Immature natural killer cell (primary cell): ENCODE measurements at regions not wholly inside any gene's neighbourhood (a gene's known extent, or its start where the extent isn't known, plus 50 kb on each side); places are given as distances from the start of the nearest gene placed in this dataset.
A peak's percentile ranks its signal among the peaks of the same experiment; 100 is the strongest.
"Not testable (repeated sequence)": the region's sequence is repeated elsewhere in the genome, so short reads cannot be mapped to it uniquely, and the experiment has no call there.

Experiments used
- DNase-seq, 3 donors: peaks; one replicate each; pipeline ENCODE4 v3.0.0; 2022; ENCODE audit warnings: mixed read lengths in 1 of 3
- H3K27ac Mint-ChIP-seq, 6 donors: one replicate each; pipeline ENCODE4 v1.8.0; 2020; ENCODE audit warnings: mixed read lengths in 6 of 6, mild to moderate bottlenecking in 5 of 6, inconsistent platforms in 4 of 6, moderate library complexity in 3 of 6
- H3K27me3 Mint-ChIP-seq, 3 donors: one replicate each; pipeline ENCODE4 v1.8.0; 2020 to 2021; ENCODE audit warnings: low read depth in 3 of 3, mild to moderate bottlenecking in 3 of 3, mixed read lengths in 3 of 3, moderate library complexity in 3 of 3, inconsistent platforms in 1 of 3
- H3K36me3 Mint-ChIP-seq, 3 donors: one replicate each; pipeline ENCODE4 v1.8.0; 2020; ENCODE audit warnings: mixed read lengths in 3 of 3, inconsistent platforms in 2 of 3, mild to moderate bottlenecking in 2 of 3
- H3K4me1 Mint-ChIP-seq, 2 donors: one replicate each; pipeline ENCODE4 v1.8.0; 2020; ENCODE audit warnings: inconsistent platforms in 2 of 2, mild to moderate bottlenecking in 2 of 2, mixed read lengths in 2 of 2, moderate library complexity in 1 of 2
- H3K4me3 Mint-ChIP-seq, 5 donors: one replicate each; pipeline ENCODE4 v1.8.0; 2020; ENCODE audit warnings: mild to moderate bottlenecking in 5 of 5, mixed read lengths in 5 of 5, inconsistent platforms in 3 of 5, moderate library complexity in 3 of 5
- H3K9me3 Mint-ChIP-seq, 6 donors: one replicate each; pipeline ENCODE4 v1.8.0; 2020; ENCODE audit warnings: mild to moderate bottlenecking in 6 of 6, mixed read lengths in 6 of 6, inconsistent platforms in 4 of 6, moderate library complexity in 3 of 6

DNA sequence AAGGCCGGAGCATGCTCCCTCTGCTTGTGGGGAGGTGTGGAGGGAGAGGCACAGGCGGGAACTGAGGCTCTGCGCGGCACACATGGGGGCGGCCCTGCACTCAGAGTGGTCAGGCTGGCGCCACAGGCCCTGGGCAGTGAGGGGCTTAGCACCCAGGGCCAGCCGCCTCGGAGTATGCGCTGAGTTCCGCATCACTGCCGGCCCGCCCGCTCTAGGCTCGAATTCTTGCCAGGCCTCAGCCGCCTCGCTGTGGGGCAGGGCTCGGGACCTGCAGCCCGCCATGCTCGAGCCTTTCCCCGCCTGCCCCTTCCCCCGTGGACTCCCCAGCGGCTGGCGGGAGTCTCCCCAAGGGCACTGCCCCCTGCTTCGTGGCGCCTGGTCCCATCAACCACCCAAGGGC, 905.9 kb downstream of the SPATA31A6 start:
- H3K4me1 Mint-ChIP-seq, H3K36me3 Mint-ChIP-seq, H3K27me3 Mint-ChIP-seq, H3K4me3 Mint-ChIP-seq, H3K27ac Mint-ChIP-seq, DNase-seq: not testable (repeated sequence)
- peaks cover 3 to 13% (median 7%) of the 10 kb centered on the region in 6 donors for H3K9me3 Mint-ChIP-seq

DNA sequence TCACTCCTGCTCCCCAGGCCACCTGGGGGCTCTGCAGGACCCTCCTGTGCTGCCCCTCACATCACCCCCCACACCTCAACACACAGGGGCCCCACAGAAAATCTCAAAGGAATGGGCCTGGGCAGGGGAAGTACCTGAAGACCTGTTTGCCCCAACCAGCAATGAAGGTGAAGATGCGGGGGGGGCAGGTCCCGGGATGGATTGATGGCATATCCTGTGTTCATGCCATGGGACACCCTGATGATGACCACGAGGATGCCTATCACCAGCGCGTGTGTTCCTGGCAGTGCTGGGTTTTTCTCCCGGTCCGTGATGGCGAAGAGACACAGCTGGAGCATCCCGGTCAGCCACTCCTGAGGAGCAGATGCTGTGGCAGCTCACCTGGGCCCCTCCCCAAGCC, 926.9 kb downstream of the SPATA31A6 start:
- H3K4me3 Mint-ChIP-seq, DNase-seq, H3K4me1 Mint-ChIP-seq, H3K27me3 Mint-ChIP-seq, H3K9me3 Mint-ChIP-seq, H3K27ac Mint-ChIP-seq, H3K36me3 Mint-ChIP-seq: not testable (repeated sequence)

DNA sequence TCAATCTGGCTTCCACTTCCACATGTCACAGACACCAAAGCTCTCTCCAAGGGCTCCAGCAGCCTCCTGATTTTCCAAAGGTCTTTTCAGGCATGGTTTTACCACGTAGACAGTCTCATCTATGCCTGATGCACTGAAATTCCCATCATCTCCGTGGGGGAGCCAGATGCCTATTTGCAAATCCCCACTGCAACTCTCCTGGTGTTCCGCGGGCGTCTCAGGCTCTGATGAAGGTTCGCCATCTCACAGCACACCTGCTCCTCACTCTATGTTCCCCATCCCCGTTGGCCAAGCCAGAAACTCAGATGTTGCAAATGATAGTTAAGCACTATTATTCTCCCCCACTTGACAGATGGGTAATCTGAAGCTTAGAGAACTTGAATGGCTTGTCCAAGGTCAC, 929.4 kb downstream of the SPATA31A6 start:
- not testable (repeated sequence) for DNase-seq, H3K36me3 Mint-ChIP-seq, H3K27me3 Mint-ChIP-seq, H3K27ac Mint-ChIP-seq, H3K4me1 Mint-ChIP-seq, H3K4me3 Mint-ChIP-seq
- H3K9me3 Mint-ChIP-seq: peaks cover 0 to 13% (median 4%) of the 10 kb centered on the region in 6 donors

DNA sequence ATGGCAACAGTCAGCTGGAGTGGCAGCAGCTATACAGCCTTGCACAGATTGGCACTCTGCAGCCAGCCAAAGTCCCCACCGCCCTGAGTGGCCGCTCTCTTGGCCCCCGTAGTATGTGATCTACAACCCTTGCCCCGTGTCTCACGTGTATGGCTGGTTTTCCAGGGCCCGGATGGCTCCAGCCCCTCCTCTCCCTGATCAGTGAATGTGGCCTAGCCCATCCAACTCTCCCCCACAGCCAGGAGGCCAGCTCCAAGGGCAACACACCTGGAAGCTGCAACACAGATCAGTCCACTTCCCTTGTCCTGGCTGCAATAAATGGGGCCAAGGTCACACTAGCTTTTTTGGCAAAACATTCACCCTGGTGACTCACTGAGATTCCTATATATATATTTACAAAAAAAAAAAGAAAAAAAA, 932.4 kb downstream of the SPATA31A6 start:
- H3K27ac Mint-ChIP-seq, H3K4me1 Mint-ChIP-seq, DNase-seq, H3K36me3 Mint-ChIP-seq, H3K4me3 Mint-ChIP-seq, H3K27me3 Mint-ChIP-seq: not testable (repeated sequence)
- H3K9me3 Mint-ChIP-seq: peaks cover 0 to 16% (median 5%) of the 10 kb centered on the region in 6 donors

DNA sequence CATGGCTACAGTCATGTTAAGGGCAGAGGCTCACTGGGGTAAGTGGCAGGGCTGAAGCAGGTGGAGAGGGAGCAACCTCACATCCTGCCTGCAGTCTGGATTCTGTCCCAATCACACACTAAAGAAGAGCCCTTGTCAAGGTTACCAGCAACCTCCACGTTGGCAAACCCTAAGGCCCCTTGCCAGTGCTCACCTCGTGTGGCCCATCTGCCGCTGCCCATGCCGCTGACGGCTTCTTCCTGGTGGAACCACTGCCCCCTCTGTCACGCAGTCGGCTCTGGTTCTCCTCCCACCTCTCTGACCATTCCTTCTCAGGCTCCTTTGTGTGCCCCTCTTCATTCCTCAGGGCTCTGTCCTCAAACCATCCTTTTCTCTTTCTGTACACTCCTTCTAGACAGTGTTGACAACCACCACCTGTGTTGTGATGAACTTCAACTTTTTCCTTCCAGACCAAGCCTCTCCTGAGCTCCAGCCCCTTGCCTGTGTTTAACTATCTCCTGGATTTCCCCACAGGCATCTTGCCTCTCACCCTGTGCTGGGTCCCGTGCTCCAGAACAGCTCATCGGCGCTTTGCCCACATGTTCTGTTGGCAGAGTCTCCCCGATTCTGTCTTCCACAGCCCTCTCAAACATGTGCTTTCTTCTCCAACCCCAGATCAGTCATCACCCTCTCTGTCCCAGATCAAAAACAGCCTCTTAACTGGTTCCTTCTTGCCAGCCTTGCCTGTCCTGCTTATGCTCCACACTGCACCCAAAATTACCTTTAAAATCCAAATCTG, 934.8 kb downstream of the SPATA31A6 start:
- not testable (repeated sequence) for H3K4me3 Mint-ChIP-seq, DNase-seq, H3K36me3 Mint-ChIP-seq, H3K4me1 Mint-ChIP-seq, H3K27ac Mint-ChIP-seq, H3K27me3 Mint-ChIP-seq
- peaks cover 0 to 27% (median 4%) of the 10 kb centered on the region in 6 donors for H3K9me3 Mint-ChIP-seq

DNA sequence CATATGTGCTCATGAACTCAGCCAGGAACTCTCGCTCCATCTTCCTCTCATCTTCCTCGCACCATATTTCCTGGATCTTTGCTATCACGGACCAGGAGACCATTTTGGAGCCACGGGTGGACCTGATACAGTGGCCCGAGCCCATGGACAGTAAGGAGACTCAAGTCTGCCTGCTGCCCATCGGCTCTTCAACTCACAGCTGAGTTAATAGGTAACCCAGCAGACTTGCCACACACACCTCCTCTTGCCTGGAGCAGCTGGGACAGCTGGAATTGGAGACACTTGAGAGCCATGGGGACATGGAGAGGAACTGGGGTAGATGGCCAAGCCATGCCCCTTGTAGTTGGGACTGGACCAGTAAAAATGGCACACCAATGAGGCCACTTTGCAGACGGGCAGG, 936.1 kb downstream of the SPATA31A6 start:
- H3K4me1 Mint-ChIP-seq, DNase-seq, H3K27ac Mint-ChIP-seq, H3K4me3 Mint-ChIP-seq, H3K36me3 Mint-ChIP-seq, H3K27me3 Mint-ChIP-seq: not testable (repeated sequence)
- peaks cover 0 to 25% (median 5%) of the 10 kb centered on the region in 6 donors for H3K9me3 Mint-ChIP-seq

DNA sequence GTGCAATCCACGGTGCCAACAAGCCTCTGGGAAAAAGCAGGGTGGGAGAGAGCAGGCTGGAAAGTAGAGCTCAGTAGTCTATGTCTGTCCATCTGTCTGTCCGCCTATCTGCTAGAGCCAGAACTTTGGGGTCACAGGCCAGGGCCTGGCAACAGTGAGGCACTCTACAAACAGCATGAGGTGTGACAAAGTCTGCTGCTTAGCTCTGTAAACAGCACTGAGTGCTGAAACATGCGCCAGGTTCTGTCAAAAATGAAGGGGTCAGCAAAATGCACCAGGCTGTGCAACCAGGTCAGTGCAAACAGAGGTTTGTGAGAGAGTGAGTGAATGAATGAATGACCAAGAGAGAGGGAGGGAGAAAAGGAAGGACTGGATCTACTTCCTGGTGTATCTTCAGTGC, 936.5 kb downstream of the SPATA31A6 start:
- H3K4me3 Mint-ChIP-seq, DNase-seq, H3K4me1 Mint-ChIP-seq, H3K36me3 Mint-ChIP-seq, H3K27me3 Mint-ChIP-seq, H3K27ac Mint-ChIP-seq: not testable (repeated sequence)
- H3K9me3 Mint-ChIP-seq: peaks cover 0 to 27% (median 6%) of the 10 kb centered on the region in 6 donors

DNA sequence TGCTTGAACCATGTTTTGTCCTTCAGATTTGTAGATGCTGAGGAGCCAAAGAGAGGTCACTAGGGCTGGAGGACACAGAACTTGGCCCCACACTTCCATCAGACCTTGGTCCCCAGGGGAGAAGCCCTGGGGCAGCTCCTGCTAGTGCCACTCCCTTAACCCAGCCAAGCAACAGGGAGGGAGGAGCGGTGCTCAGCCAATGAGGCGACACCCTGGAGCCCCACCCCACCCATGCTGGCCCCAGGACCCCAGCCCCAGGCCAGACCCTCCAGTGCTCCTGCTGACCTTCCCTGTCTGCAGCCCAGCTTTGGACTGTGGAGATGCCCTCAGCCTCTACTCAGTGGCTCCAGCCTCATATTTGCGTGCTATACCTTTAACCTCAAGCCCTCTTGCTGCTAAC, 942.4 kb downstream of the SPATA31A6 start:
- not testable (repeated sequence) for H3K27ac Mint-ChIP-seq, DNase-seq, H3K4me3 Mint-ChIP-seq, H3K36me3 Mint-ChIP-seq, H3K27me3 Mint-ChIP-seq, H3K4me1 Mint-ChIP-seq
- H3K9me3 Mint-ChIP-seq: peaks cover 0 to 14% (median 2%) of the 10 kb centered on the region in 6 donors

DNA sequence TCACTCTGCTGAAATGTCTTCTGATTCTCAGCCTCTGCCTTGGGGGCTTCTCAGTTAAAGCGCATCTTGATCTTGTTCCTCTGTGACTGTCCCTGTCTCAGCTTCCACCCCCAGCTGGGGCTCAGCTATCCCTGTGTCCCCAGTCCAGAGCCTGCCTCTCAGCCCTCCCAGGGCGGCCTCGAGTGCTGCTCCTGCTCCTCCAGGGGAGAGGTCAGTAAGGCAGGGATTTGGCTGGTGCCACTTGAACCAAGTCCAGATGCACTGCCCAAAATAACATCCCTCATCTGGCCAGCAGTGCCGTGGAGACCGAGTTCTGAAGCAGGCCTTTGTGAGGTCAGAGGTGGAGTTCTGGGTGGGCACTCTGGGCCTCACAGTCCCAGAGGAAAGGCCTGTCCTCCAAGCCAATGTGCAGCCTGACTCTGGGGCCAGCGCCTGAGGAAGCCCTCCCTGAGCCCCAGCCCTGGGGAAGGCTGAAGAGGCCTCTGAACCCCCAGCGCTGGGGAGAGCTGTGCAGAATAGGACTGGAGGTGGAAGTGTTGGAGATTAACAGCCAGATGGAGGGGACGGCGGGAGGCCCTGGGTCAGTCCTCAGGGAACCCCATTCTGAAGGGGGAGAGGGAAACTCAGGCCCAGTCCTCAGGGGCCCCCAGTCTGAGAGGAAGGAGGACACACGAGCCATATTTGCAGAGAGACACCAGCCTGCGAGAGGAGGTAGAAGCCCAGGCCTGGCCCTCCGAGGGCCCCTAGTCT, 943.7 kb downstream of the SPATA31A6 start:
- H3K4me3 Mint-ChIP-seq, DNase-seq, H3K9me3 Mint-ChIP-seq, H3K4me1 Mint-ChIP-seq, H3K27ac Mint-ChIP-seq, H3K27me3 Mint-ChIP-seq, H3K36me3 Mint-ChIP-seq: not testable (repeated sequence)

DNA sequence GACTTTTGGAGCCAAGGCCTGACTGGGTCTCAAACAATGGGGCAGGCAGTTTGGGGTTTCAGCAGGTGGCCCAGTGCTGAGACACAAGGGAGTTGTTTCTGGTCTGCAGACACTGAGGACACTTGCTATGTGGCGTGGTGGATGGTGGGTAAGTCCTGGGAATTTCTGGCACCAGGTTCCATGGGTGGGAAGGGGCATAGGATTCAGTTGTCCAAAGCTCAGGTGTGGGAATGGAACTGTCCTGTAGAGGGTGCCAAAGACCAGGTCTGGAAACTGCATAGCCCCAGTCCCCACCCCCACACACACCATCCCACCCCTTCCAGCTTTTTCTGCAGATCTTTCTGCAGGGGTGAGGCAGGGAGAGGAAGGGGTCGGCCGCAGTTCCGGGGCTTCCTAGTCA, 944.5 kb downstream of the SPATA31A6 start:
- H3K36me3 Mint-ChIP-seq, DNase-seq, H3K9me3 Mint-ChIP-seq, H3K27me3 Mint-ChIP-seq, H3K4me3 Mint-ChIP-seq, H3K4me1 Mint-ChIP-seq, H3K27ac Mint-ChIP-seq: not testable (repeated sequence)

DNA sequence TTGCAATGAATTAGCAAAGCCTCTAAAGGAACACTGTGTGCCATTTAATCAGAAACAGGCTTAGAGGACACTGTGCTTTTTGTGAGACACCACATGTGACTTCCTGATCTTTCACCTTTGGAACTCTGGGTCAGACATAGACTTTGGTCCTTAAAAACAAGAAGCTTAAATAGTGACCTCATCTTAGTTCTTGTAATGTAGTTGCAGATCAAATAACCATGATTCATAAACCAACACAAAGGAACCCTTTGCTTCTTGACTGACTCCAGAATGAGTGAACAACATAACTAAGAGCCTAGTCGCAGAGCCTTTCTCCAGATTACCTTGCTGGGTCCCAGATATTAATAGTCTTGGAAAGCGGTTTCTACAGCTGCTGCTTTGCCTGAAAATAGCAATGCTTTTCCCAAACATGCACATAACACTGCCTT, 947.3 kb downstream of the SPATA31A6 start:
- peak overlapping the region in 1 of 5 donors; percentile 7 for H3K4me3 Mint-ChIP-seq
- DNase-seq, H3K4me1 Mint-ChIP-seq, H3K9me3 Mint-ChIP-seq, H3K27me3 Mint-ChIP-seq, H3K36me3 Mint-ChIP-seq, H3K27ac Mint-ChIP-seq: not testable (repeated sequence)

DNA sequence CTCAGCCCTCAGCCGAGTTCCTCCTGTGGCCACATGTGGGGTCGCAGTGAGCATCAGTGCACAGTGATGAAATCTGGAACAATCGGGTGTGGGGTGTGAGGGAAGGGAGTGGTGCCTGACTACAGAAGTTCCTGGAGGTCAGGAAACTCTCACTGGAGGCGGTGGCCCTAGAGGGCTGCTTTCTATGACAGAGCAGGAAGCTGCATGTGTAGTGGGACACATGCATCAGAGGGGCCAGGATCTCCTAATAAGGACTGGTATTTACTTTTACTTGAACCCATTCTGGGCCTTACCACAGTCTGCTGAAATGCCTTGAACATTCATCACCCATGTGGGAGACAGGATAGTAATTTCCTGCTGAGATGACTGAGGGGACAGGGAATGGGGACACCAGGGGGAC, 952.0 kb downstream of the SPATA31A6 start:
- not testable (repeated sequence) for H3K4me1 Mint-ChIP-seq, H3K9me3 Mint-ChIP-seq, H3K27me3 Mint-ChIP-seq

DNA sequence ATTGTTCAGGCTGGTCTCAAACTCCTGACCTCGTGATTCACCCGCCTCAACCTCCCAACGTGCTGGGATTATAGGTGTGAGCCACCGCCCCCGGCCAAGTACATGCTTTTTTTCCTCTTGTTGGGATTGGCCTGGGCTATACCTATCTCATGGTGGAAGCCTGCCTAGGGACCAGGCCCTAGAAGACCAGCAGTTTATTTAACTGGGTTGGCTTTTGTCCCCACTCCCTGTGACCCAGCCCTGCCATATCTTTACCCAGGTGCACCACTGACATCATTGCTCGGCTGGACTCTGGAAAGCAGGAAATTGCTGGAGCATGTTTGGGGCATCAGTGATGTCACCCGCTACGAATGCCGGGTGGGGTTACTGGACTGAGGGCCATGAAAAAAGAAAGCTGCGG, 955.5 kb downstream of the SPATA31A6 start:
- not testable (repeated sequence) for H3K27ac Mint-ChIP-seq, H3K4me1 Mint-ChIP-seq, H3K4me3 Mint-ChIP-seq, H3K36me3 Mint-ChIP-seq, H3K27me3 Mint-ChIP-seq, H3K9me3 Mint-ChIP-seq, DNase-seq

More for the DNA sequence above, 952.0 kb downstream of the SPATA31A6 start:
- not testable (repeated sequence) for DNase-seq, H3K4me3 Mint-ChIP-seq, H3K27ac Mint-ChIP-seq, H3K36me3 Mint-ChIP-seq

DNA sequence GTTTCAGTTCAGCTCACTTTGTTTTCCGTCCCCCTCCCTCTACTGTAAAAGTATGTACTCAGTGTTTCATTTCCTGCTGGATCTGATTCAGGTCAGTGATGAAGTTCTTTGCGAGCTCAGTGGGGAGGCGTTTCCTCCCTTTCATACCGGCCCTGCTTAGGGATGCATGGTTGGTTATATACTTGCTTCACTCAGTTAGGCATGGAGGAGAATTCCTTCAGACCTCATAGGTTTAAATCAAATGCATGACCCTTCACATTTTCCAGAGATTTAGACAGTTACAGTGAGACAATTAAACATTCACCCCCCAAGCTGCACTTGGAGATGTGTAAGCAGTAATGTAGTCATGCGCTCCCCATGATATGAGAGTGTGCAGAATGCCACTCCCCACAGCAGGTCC, 955.9 kb downstream of the SPATA31A6 start:
- H3K9me3 Mint-ChIP-seq, H3K27me3 Mint-ChIP-seq, H3K4me3 Mint-ChIP-seq, DNase-seq, H3K4me1 Mint-ChIP-seq, H3K27ac Mint-ChIP-seq, H3K36me3 Mint-ChIP-seq: not testable (repeated sequence)
